ENCODE measurements at regions not wholly inside any gene's neighbourhood (a gene's known extent, or its start where the extent isn't known, plus 50 kb on each side); places are given as distances from the start of the nearest gene placed in this dataset.

- ATAC-seq, result no peak
- intact Hi-C loops (cut with DNase I; ENCODE audit: low total_unique reads) (no loop called here), in situ Hi-C loops (cut with MboI; ENCODE audit: low sequenced_read_pairs in 4 of 4) (no loop called here)
- no peak for TF ChIP-seq CTCF (IDR thresholded peaks at IDR 0.05 in 4 of 5, conservative IDR thresholded peaks at IDR 0.05 in 1 of 5)
- no peak for TF ChIP-seq POLR2A (IDR thresholded peaks at IDR 0.05)
- no peak overlapping the region for H3K4me3 ChIP-seq
- no peaks in the 10 kb centered on the region for H3K4me1 ChIP-seq
- no peaks in the 10 kb centered on the region for H3K36me3 ChIP-seq
- no peak overlapping the region for H3K27ac ChIP-seq
- no peaks in the 10 kb centered on the region for H3K9me3 ChIP-seq
- no peak for DNase-seq
- H3K27me3 ChIP-seq, result no peaks in the 10 kb centered on the region
Observed at GRCh38 chr2:153347818-153348495, 130.6 kb downstream of the RPRM start.

- in situ Hi-C loops (cut with MboI; ENCODE audit: low sequenced_read_pairs in 4 of 4) (no loop called here), intact Hi-C loops (cut with DNase I; ENCODE audit: low total_unique reads) (no loop called here)
- DNase-seq (no peak), ATAC-seq (no peak)
- no peak overlapping the region for H3K27ac ChIP-seq
- H3K4me1 ChIP-seq, result no peaks in the 10 kb centered on the region
- TF ChIP-seq CTCF (IDR thresholded peaks at IDR 0.05 in 4 of 5, conservative IDR thresholded peaks at IDR 0.05 in 1 of 5) (no peak), POLR2A (IDR thresholded peaks at IDR 0.05) (no peak)
- no peaks in the 10 kb centered on the region for H3K27me3 ChIP-seq
- no peak overlapping the region for H3K4me3 ChIP-seq
- H3K36me3 ChIP-seq, result no peaks in the 10 kb centered on the region
- H3K9me3 ChIP-seq, result no peaks in the 10 kb centered on the region
Observed at GRCh38 chr2:153320879-153321278, 157.7 kb downstream of the RPRM start.

GRCh38 chr2:153311432-153311831 is 167.1 kb downstream of the RPRM start:
- Histone ChIP-seq H3K36me3 (no peaks in the 10 kb centered on the region), H3K9me3 (no peaks in the 10 kb centered on the region), H3K4me3 (no peak overlapping the region), H3K4me1 (no peaks in the 10 kb centered on the region), H3K27me3 (no peaks in the 10 kb centered on the region), H3K27ac (no peak overlapping the region)
- TF ChIP-seq POLR2A (IDR thresholded peaks at IDR 0.05), result no peak
- no peak for TF ChIP-seq CTCF (IDR thresholded peaks at IDR 0.05 in 4 of 5, conservative IDR thresholded peaks at IDR 0.05 in 1 of 5)
- intact Hi-C loops (cut with DNase I; ENCODE audit: low total_unique reads) (no loop called here), in situ Hi-C loops (cut with MboI; ENCODE audit: low sequenced_read_pairs in 4 of 4) (no loop called here)
- ATAC-seq, result no peak
- DNase-seq, result no peak

GRCh38 chr2:153308466-153308865 is 170.1 kb downstream of the RPRM start:
- DNase-seq, result no peak
- no peaks in the 10 kb centered on the region for H3K36me3 ChIP-seq
- H3K27me3 ChIP-seq, result no peaks in the 10 kb centered on the region
- in situ Hi-C loops (cut with MboI; ENCODE audit: low sequenced_read_pairs in 4 of 4), result no loop called here
- no peaks in the 10 kb centered on the region for H3K4me1 ChIP-seq
- no peak for TF ChIP-seq CTCF (IDR thresholded peaks at IDR 0.05 in 4 of 5, conservative IDR thresholded peaks at IDR 0.05 in 1 of 5)
- no peak for TF ChIP-seq POLR2A (IDR thresholded peaks at IDR 0.05)
- H3K27ac ChIP-seq, result no peak overlapping the region
- no peak overlapping the region for H3K4me3 ChIP-seq
- no peaks in the 10 kb centered on the region for H3K9me3 ChIP-seq
- intact Hi-C loops (cut with DNase I; ENCODE audit: low total_unique reads), result no loop called here
- no peak for ATAC-seq

- TF ChIP-seq POLR2A (IDR thresholded peaks at IDR 0.05) (no peak), CTCF (IDR thresholded peaks at IDR 0.05 in 4 of 5, conservative IDR thresholded peaks at IDR 0.05 in 1 of 5) (no peak)
- DNase-seq (no peak), ATAC-seq (no peak)
- Histone ChIP-seq H3K27me3 (no peaks in the 10 kb centered on the region), H3K27ac (no peak overlapping the region), H3K9me3 (no peaks in the 10 kb centered on the region), H3K4me3 (no peak overlapping the region), H3K4me1 (no peaks in the 10 kb centered on the region), H3K36me3 (no peaks in the 10 kb centered on the region)
- in situ Hi-C loops (cut with MboI; ENCODE audit: low sequenced_read_pairs in 4 of 4) (no loop called here), intact Hi-C loops (cut with DNase I; ENCODE audit: low total_unique reads) (no loop called here)
Observed at GRCh38 chr2:153307223-153307622, 171.3 kb downstream of the RPRM start.
